Erythroblast (primary cell): ENCODE measurements at regions not wholly inside any gene's neighbourhood (a gene's known extent, or its start where the extent isn't known, plus 50 kb on each side); places are given as distances from the start of the nearest gene placed in this dataset.

Experiments
- GATA1 ChIP-seq: IDR thresholded peaks from 2 replicates; pipeline ENCODE4 v1.6.1; 2011; ENCODE audit warnings: low read depth, mild to moderate bottlenecking, control low read depth, low read length, moderate library complexity
- POLR2A ChIP-seq: IDR thresholded peaks from 2 replicates; pipeline ENCODE4 v1.6.1; 2011; ENCODE audit warnings: mild to moderate bottlenecking, low read length

DNA sequence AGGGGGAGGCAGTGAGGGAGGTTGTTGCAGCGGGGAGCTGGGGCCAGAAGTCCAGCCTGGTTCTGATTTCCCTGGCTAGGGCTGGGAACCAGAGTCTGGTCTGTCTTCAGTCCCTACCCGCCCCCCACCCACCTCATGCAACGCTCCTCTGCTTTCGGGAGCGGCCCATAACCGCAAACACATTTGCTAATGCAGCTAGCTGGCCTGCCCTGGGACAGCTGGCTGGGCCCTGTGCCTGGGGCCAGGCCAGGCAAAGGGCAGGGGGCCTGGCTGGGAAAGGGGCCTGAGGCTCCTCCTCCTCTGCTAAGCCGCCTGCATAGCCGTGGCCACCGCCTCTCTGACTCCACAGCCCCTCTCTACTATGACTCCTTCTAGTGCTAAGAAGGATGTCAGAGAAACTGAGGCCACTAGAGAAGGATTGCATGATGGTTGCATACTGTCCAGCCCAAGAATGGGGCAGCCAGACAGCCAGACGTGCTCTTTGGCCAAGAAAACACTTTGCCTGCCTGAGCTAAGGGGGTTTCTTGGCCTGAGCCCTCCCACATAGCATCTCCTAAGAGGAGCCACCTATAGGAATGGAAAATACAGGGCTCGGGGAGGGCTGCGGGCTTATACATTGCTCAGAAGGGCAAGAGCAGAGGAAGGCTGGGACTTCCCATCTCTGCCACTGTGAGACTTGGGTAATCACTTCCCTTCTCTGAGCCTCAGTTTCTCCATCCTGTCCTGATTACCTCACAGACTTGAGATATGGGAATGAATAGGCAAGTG is 76.9 kb downstream of the PJA1 start:
- TF ChIP-seq POLR2A (no peak), GATA1 (no peak)
